ENCODE measurements at regions not wholly inside any gene's neighbourhood (a gene's known extent, or its start where the extent isn't known, plus 50 kb on each side); places are given as distances from the start of the nearest gene placed in this dataset.

- no peak for TF ChIP-seq EP300 (IDR thresholded peaks at IDR 0.05)
- no peak for TF ChIP-seq POLR2AphosphoS5 (IDR thresholded peaks at IDR 0.05)
- TF ChIP-seq CTCF (IDR thresholded peaks at IDR 0.05), result no peak
Observed at GRCh38 chr20:24316731-24317130, 152.7 kb upstream of the SYNDIG1 start.

Measured in gastroesophageal sphincter (tissue), 3 donors.